Stimulated activated CD8-positive, alpha-beta memory T cell treated with anti-CD3 and anti-CD28 coated beads, Interleukin-2, amount 100 ng/mL, for 1 hour (primary cell): ENCODE measurements at regions not wholly inside any gene's neighbourhood (a gene's known extent, or its start where the extent isn't known, plus 50 kb on each side); places are given as distances from the start of the nearest gene placed in this dataset.
"Not testable (repeated sequence)": the region's sequence is repeated elsewhere in the genome, so short reads cannot be mapped to it uniquely, and the experiment has no call there.

Experiments
- DNase-seq, 2 donors: peaks; one replicate each; pipeline ENCODE4 v3.0.0-alpha.2; 2020; ENCODE audit warnings: low read depth in 2 of 2

DNA sequence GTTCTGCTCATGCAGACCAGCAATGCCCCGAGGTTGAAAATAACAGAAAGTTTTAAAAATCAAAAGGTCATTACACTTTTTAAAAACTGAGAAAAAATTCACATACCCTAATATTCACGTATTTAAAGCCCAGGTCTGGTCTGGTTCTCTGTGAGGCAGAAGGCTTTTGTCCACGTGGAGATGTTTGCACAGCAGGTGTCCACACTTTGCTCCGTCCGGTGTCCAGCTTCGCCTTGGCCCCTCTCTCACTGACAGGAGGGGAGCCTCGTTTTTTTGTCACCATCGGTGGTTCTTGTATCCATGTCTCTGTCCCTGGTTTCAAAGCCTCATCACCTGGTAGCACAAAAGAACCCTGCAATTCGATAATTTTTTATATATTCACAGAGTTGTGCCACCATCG is 434.6 kb upstream of the FRG1 start:
- DNase-seq: no peak

DNA sequence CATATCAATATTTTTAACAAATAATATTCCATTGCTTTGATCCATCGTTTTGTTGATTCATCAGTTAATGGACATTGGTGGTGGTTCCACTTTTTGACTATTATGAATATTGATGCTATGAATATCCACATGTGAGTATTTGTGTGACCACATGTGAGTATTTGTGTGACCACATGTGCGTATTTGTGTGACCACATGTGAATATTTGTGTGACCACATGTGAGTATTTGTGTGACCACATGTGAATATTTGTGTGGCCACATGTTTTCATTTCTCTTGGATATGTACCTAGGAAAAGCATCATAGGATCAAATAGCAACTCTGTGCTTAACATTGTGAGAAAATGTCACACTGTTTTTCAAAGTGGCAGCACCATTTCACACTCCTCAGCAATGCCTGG is 433.6 kb upstream of the FRG1 start:
- DNase-seq: no peak

DNA sequence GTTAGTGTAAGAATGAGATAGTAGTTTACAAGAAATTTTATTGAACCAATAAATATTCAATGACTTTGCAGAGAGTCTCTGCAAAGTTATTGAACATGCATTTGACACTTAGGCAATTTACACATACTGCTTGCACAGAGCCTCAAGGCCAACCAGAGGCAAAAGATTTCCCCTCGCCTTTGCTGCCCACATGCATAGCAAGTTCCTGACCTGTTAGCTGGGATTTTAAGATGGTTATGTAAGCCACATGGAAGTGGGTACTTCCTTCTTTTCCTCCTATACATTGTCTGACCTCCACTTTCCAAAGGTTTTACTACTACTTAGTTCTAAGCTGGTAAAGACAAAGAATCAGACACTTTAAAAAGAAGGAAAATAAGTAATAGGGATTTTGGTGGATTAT is 430.1 kb upstream of the FRG1 start:
- no peak for DNase-seq

DNA sequence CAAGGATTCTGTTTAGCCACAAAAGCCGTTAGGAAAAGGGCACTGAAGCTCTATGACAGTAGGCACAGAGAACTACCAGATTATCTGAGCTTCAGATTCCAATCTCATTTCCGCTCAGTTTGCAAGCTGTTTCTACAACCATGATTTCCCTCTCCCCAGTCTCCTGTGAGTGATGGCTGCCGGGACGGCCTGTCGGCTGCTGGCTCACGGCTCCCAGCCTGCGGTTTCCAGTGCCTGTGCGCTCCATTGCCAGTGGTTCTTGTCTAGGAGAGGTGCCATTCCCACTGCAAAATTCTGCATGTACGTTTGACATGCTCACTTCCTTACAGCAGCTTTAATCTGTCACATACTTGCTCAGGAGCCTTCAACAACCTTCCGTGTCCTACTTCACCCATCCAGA is 429.1 kb upstream of the FRG1 start:
- DNase-seq: no peak

DNA sequence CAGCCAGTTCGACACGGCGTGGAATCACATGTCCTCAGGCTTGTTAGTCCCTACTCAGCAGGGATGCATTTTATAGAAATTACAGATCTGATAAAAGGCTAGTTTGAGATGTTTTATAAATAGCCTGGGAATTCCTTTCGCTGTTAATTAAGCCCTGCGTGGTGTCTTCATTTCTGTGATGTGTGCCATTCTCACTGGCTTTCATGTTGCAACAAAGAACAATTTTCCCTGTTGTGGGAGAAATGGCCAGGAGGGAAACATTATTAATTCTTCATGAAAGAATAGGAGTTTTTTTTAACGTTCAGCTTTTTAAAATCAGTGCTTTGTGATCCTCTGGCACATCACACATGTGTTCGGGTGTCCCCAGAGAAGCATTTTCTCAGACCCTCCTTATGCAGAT is 427.3 kb upstream of the FRG1 start:
- no peak for DNase-seq

DNA sequence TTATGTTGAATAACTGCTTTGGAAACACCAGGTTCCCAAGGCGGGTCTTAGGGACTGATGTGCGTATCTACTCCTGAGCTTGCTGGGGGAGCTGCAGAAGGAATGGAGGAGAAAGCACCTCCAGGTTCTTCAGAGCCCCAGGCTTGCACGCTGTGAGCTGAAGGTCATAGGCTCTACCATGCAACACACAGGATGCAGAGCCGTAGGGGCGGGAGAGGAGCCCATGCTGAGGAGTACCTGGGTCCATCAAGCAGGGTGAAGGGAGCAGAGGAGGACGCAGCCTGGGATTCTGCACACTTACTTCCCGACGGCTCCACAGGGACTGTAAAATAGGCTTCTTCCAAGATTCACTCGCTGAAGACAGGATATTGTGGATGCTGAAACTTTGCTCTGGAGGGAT is 426.5 kb upstream of the FRG1 start:
- DNase-seq: no peak

DNA sequence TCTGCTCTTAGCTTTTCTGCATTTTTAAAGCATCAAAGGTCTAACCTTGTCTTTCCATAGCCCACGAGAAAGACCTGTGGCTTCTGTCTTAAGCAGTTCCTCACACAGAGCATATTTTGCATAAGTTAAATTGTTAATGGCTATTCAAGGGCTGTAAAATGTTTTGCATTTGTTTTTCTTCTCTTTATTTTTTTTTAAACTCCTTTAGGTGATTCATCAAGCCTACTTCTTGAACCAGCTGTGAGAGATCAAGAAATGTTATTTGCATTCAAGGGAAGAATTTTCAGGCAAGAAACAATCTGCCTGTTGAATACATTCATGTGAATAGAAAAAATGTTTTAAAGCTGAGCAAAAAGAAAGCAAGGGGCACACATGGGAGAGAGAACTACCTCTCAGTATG is 423.8 kb upstream of the FRG1 start:
- DNase-seq: no peak

DNA sequence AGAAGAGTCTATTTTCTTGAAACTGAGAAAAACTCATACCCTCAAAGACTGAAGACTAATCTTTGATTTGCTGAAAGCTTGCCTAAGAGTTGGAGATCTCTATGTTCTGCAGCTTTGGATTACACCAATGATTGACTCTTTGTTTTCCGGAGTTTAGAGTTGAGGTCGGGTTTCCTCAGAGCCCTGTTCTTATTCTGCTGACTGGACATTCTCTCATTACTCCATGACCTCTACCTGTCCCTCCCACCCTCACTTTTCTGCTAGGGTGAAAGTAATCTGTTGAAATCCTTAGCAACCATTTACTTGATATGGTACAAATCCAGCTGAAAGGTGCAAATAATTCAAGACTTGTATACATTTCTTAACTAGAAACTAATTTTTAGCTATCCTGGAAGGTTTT is 421.5 kb upstream of the FRG1 start:
- DNase-seq: no peak

DNA sequence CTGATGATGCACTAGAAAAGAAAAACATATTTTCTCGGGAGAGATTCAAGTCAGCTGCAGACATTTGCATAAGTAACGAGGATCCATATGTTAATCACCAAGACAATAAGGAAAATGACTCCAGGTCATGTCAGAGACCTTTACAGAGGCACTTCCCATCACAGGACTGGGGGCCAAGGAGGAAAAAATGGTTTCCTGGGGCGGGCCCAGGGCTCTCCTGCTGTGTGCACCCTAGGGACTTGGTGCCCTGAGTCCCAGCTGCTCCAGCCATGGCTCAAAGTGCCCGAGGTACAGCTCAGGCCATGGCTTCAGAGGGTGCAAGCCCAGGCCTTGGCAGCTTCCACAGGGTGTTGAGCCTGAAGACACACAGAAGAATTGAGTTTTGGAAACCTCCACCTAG is 415.4 kb upstream of the FRG1 start:
- DNase-seq: no peak

DNA sequence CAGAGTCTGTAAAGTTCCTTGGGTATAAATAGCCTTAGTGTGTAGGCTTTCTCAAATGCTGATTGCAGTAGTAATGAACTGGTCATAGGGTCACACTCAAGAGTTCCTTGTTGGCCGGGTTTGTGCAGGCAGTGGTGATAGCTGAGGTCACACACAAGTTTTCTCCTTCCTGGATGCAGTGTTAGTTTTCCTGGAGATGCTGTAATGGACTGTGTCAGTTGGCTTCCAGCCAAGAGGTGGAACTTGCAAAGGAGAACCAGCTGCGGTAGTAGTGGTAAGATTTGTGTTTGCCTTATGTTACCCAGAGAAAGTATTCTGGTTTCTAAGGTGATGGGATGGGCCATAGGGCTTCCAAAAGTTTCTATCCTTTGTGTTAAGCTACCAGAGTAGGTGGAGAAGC is 409.8 kb upstream of the FRG1 start:
- DNase-seq: no peak

DNA sequence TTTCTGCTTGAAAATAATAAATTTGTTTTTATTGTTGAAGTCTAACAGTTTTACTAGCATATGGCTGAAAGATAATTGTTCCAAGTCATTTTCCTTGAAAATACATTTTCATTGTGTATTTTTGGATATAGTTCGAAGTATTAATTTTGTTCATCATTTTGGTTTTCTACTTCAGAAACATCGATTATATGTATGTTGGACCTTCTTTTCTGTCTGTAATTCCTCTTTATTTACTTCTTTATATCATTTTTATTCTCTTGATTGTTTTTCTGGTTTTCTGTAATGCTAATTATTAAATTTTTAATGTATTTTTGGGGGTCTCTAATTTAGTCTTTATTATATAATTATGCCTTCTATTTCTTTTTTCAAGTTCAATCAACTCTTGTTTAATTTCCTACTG is 407.1 kb upstream of the FRG1 start:
- DNase-seq: no peak

DNA sequence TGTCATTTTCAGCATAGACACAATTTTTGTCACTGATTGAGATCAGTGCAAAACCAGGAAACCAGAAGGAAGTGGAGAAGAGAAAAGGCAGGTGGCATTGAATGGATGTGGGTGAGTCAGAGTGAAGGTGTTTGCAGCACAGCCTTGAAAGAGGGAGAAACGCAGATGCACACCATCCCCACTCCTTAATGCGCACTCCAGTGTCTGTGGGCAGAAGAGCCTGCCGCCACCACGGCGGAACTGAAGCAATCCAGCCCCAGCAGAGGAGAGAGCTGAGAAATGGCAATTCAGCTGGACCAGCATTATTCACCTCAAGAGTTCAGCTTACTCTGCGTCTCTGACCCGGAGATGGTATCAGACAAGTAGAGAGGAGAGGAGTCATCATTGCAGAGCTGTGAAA is 393.1 kb upstream of the FRG1 start:
- DNase-seq: no peak

DNA sequence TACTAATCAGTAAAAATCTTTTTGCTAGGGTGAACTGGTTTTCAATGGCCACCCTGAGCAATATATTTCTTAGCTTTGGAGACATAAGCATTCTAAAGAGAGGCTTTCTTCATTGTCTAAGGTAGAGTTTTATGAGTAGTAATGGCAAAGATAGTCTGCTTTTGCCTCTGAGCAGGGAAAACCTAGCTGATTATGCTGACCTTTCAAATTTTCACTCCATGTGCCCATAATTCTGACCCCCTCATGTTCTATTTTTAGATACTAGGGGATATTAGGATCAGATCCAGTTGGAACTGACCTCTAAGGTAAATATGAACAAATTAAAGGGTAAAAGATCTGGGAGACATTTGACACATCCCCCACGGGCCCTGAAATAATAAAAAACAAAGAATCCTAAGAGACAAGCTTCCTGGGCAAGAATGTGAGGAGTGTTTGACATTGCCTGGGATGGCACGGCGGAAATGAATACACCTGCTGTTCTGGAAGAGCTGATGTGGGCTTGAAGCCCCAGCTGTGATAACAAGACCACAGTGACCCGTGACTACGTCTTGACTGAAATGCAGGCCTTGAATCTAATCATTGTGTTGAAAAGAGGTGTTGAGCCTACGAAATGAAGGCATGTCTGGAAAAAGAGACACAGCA is 392.1 kb upstream of the FRG1 start:
- DNase-seq: no peak

DNA sequence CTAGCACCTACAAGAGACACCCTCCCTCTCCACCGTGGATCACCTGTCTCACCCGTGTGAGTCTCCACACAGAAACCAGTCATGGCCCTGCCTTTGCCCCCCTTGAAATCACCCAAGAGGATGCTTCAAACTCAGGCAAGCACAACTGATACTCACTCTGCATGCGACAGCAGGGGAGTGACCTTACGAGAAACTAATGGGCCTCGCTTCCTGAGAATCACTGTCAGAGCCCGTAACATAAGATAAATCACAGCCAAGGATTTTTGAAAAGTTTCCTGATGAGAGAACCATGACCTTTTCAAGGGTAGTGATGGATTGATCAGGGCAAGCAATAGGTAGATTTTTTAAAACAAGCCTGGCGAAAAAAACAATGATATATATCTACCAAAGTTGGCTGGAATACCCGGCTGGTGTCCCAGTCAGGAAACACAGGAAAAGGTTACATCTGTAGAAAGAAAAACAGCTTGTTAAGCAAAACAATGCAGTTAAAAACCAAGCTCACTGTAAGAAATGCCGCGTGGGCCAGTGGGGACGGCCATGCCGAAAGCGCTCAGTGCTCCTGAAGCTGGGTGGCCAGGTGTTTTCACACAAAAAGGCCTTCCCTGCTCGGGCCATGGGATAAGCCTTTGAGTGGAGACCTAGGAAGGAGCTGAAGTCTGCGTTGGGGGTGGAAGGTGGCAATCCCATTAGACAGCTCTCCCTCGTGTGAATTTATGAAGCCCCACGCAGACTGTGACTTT is 388.6 kb upstream of the FRG1 start:
- not testable (repeated sequence) for DNase-seq

DNA sequence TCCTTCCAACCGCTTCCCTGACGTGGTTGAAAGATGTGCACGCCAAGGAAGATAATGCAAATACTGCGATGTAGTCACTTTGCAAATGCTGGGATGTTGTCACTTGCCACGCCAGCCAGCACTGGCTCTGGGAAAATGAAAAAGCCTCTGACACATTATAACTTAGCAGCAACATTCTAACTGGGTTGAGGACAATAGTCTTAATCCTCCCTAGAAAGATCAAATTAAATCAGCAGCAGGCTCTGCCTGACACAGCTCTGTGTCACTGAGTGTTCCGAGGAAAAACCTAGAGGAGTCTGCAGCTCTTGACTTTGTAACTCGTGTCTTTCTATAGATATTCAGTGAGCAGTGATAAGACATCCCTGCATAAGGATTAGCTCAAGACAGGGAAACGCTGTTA is 380.1 kb upstream of the FRG1 start:
- DNase-seq: not testable (repeated sequence)

DNA sequence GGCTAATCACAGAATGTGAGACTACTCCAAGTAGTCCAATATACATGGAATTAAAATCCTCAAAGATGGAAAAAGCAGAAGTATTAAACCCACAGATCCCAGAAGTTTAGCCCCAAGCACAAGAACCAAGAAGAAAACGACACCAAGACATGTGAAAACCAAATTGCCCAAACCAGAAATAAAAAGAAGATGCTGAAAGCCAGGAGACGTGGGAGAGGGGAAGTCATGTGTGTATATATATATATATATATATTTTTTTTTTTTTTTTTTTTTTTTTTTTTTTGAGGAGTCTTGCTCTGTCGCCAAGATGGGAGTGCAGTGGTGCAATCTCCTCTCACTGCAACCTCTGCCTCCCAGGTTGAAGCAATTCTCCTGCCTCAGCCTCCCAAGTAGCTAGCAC is 376.9 kb upstream of the FRG1 start:
- DNase-seq: not testable (repeated sequence)

DNA sequence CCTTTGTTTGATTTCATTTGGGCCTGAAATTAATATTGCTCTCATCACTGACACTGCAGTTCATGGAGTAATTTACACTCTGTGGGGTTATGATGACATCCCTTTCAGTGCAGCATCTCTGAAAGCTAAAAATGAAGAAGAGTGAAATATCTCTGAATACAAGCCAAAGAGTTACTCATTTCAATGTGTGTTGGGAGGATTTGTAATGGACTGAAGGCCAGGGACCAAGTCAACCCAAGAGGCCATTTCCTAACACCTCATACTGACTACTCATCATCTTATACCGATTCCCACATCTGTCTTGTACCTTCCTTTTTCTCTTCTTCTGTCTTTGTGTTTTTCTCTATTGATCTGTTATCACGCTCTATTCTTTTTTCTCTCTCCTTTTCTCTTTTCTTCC is 374.4 kb upstream of the FRG1 start:
- not testable (repeated sequence) for DNase-seq

DNA sequence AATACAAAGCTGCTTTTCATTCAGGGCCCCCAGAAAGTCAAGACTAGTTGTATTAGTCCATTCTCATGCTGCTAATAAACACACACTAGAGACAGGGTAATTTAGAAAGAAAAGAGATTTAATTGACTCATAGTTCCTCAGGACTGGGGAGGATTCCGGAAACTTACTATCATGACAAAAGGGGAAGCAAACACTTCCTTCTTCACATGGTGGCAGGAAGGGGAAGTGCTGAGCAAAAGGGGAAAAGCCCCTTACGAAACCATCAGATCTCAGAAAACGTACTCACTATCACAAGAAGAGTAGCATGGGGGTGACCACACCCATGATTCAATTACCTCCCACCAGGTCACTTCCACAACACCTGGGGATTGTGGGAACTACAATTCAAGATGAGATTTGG is 373.8 kb upstream of the FRG1 start:
- not testable (repeated sequence) for DNase-seq

DNA sequence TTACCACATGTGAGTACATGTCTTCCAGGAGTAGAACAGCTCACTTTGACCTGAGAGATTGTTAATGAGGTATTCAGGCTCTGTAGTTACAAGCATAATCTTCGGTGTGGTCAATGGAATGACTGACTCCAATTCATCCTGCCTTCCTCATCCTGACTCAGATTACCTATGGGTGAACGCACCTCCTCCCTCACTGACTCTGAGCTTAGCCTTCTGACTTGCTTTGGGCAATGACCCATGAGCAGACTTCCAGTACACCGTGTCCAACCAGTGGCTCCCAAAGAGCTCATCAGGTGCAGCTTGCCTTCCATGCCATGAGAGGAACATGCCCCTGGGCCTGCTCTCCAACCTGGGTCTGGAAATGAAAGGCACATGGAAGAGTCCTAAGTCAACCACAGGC is 361.0 kb upstream of the FRG1 start:
- DNase-seq: not testable (repeated sequence)

DNA sequence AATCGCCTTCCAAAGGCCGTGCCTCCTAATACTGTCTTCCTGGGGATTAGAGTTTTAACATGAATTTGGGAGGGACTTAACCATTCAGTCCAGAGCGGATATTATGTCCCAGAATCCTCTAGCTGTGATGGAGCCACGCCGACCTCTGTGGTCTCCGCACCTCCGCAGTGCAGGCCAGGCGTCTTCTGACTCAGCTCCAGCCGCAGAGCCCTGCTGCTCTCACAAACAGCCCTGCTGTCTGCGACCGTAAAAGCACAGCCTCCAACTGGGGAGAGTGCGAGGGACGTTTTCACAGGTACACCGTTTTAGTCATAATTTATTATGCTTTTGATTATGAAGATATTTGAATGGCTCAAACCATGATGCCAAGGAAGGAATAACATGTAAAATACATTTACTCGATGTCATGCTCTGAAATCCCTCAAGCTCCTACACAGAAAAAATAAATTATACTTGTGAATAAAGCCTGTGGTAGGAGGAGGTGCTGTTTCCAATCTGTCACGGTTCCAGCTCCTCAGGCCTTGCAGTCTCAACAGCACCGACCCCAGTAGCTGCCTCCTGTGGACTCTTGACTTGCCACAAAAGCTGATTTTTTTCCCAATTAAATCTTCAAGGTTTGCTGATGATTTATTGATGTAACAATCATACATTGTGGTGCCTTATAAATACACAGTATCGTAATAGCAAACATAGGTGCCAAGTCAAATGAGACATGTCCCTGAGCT is 353.6 kb upstream of the FRG1 start:
- DNase-seq: not testable (repeated sequence)

DNA sequence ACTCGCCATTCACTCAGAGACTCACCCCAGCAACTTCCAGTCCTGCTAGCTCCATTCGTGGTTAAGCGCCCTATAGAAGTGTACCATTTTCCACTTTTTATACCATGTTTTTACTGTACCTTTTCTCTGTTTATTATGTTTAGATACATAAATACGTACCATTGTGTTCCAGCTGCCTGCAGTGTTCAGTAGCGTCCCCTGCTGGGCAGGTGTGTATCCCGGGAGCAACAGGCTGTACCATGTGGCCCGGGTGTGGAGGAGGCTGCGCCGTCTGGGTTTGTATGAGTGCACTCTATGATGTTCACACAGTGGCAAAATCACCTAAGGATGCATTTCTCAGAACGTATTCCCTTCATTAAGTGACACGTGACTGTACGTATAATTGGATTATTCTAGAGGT is 351.5 kb upstream of the FRG1 start:
- not testable (repeated sequence) for DNase-seq

DNA sequence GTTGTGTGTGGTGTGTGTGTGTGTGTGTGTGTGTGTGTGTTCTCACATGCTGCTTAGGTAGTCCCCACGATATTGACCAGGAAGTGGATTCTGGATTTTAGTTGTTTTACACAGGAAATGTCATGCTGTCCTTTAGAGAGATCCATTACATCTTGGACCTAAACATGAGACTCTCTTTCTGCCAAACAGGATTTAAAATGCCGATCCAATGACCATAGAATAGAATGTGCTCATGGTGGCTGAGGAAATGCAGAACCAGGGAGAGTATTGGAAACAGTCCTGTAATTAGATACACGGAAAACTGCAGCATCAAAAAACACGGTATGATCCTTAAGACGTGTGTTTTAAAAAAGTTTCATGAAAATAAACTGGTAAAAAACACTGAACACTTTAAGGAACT is 347.8 kb upstream of the FRG1 start:
- no peak for DNase-seq

DNA sequence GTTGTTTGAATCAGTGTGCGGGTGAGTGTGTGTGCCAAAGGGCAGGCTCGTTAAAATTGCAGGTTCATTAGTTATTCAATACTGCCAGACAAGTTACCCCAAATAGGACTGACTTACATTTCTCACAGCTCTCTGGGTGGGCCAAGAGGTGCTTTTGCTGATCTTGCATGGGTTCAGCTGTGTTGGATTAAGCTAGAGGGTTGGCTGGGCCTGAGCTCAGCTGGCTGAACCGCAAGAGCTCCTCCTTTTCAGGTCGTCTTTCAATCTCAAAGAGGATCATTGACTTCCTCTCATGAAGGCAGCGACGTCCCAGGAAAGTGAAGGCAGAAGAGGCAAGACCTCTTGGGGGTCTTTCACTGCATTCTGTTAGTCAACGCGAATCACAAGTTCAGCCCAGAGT is 343.3 kb upstream of the FRG1 start:
- DNase-seq: no peak
